Gastrocnemius medialis (tissue), 4 donors: ENCODE measurements at regions not wholly inside any gene's neighbourhood (a gene's known extent, or its start where the extent isn't known, plus 50 kb on each side); places are given as distances from the start of the nearest gene placed in this dataset.

ENCODE experiments used
- CTCF ChIP-seq, 5 experiments: fragments of 450-650 bp in 3 of 5; fragments of 200-600 bp in 2 of 5; sonication (generic) in 2 of 5; IDR thresholded peaks in 4 of 5; conservative IDR thresholded peaks in 1 of 5; 1 replicate in 4 of 5; 2 replicates in 1 of 5; pipeline ENCODE4 v1.5.1; 2016 to 2019; ENCODE audit warnings: antibody characterized with exemption in 5 of 5, mild to moderate bottlenecking in 3 of 5, moderate library complexity in 3 of 5
- POLR2A ChIP-seq, 2 donors: fragments of 450-650 bp; IDR thresholded peaks; one replicate each; pipeline ENCODE4 v1.6.1; 2017; ENCODE audit warnings: antibody characterized with exemption in 2 of 2, mild to moderate bottlenecking in 2 of 2, moderate library complexity in 2 of 2

- no peak for TF ChIP-seq CTCF (IDR thresholded peaks at IDR 0.05 in 4 of 5, conservative IDR thresholded peaks at IDR 0.05 in 1 of 5)
- no peak for TF ChIP-seq POLR2A (IDR thresholded peaks at IDR 0.05)
Observed at GRCh38 chr3:102896851-102897621, 462.2 kb downstream of the ZPLD1 start.
